GM12865 (cell line): ENCODE measurements at regions not wholly inside any gene's neighbourhood (a gene's known extent, or its start where the extent isn't known, plus 50 kb on each side); places are given as distances from the start of the nearest gene placed in this dataset.
"Not testable (repeated sequence)": the region's sequence is repeated elsewhere in the genome, so short reads cannot be mapped to it uniquely, and the experiment has no call there.

ENCODE experiments used
- DNase-seq: peaks from one replicate; pipeline ENCODE4 v3.0.0; 2010; ENCODE audit warnings: low read depth
- H3K4me3 ChIP-seq: 2 replicates; pipeline ENCODE4 v1.5.1; 2011; ENCODE audit warnings: mild to moderate bottlenecking, low read depth, low read length, control low read depth

GRCh38 chr5:177664737-177665136 is 64.8 kb downstream of the B4GALT7 start:
- not testable (repeated sequence) for DNase-seq, H3K4me3 ChIP-seq

DNA sequence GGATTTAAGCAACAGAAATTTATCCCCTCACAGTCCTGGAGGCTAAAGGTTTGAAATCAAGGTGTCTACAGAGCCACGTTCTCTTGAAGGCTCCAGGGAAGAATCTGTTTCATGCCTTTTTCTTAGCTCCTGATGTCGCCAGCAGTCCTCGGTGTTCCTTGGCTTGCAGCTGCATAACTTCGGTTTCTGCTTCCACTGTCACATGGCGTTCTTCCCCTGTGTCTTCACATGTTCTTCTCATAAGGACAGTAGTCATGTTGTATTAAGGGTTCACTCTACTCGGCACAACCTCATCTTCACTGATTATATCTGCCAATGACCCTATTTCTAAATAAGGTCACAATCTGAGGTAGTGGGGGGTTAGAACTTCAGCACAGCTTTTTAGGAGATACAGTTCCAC is 65.2 kb downstream of the B4GALT7 start:
- not testable (repeated sequence) for H3K4me3 ChIP-seq, DNase-seq

DNA sequence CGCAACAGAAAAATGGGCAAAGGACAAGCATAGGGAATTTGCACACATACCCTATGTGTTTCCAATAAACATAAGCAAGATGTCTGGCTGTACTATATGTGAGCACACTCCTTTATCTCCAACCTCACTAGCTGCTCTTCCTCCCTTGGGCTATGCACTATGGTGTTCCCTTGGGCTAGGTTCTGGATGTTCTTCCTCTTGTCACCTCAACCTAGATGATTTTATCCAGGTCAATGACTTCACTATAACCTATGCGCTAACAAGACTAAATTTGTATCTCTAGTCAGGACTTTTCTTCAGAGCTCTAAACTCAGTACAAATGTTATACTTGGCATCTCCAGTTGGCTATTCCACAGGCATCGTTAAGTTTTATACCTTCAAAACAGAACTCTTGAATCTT is 66.0 kb downstream of the B4GALT7 start:
- DNase-seq, H3K4me3 ChIP-seq: not testable (repeated sequence)

- DNase-seq: not testable (repeated sequence)
Measured at GRCh38 chr5:177671035-177671754, 71.3 kb downstream of the B4GALT7 start.

DNA sequence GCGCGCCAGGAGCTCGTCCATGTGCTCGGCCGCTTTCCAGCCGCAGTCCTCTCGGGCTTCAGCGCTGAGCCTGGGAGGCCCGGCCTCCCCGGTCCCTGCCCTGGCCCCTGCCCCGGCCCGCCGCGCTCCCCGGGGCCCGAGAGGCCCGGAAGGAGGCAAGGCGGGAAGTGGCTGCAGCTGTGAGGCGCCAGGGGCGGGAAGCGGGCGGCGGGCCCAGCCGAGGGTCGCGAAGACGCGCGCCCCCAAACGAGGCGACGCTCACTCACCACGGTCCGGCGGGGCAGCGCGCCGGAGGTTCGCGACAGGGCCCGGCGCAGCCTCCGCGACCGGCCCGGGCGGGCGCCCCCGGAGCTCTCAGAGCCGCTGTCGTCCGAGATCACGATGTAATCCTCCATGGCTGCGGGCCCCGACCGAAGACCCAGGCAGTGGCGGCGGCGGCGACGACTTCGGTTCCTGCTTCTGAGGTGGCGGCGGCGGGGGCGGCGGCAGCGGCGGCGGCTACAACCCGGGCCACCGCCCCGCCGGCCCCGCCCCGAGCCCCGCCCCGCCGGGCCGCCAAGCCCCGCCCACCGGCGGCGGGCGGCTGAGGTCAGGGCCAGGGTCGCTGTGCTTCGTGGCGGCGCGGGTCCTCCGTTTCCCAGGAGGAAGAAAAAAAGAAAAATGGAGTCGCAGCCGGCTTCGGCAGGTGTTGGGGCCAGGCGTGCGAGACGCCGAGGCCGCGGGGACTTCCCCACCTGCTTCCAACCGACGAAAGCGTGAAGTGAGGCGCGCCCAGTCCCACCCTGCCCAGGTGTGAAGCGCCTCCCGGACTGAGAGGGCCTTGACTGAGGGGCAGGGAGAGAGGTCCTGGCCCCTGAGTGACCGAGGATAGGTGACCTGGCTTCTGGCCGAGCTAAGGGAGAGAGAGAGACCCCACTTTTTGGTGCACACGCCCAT is 72.1 kb downstream of the B4GALT7 start:
- DNase-seq: peak; percentile 57
- H3K4me3 ChIP-seq: not testable (repeated sequence)

More at GRCh38 chr5:177671035-177671754, 71.3 kb downstream of the B4GALT7 start:
- H3K4me3 ChIP-seq: not testable (repeated sequence)
